ENCODE measurements at regions not wholly inside any gene's neighbourhood (a gene's known extent, or its start where the extent isn't known, plus 50 kb on each side); places are given as distances from the start of the nearest gene placed in this dataset.
A peak's percentile ranks its signal among the peaks of the same experiment; 100 is the strongest.

- DNase-seq = no peak
Measured at GRCh38 chr10:107739951-107740350, 575.4 kb upstream of the SORCS1 start.

- DNase-seq = peak; percentile 38
Measured at GRCh38 chr10:107733328-107734130, 569.0 kb upstream of the SORCS1 start.

DNA sequence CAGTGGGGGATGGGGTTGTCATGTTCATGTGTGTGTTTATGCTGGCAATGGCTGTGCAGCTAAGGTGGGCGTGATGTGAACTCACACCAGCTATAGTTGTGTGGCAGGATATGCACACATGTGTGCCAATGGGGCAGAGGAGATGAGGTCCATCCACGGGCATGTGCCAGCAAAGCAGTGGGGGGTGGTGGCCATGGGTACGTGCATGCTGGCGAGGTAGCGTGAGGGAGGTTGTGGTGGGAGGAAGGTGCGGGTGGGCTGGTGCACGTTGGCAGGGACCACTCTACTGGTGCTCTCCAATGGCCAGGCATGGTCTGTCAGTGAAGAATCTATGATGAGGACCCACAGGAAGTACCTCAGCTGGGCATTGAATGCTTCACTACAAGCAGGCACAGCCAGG, 567.5 kb upstream of the SORCS1 start:
- DNase-seq = no peak

DNA sequence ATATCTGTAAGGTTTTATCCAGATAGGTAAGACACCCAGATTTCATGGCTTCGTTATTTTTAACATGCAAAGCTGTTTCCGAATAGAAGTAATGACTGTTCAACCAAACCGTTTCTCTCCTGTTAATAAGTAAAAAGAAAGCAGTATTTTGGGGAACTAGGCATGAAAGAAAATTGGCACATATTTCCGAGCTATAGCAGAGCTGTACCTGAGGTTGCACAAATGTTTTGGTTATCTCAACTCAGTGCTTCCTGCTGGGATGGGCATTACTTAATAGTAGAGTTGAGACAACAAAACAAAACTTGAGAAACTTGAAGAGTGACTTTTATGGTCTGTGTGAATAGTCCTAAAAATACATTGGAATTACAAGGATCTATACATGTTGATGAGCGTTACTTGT, 564.3 kb upstream of the SORCS1 start:
- DNase-seq = no peak

- DNase-seq = no peak
Measured at GRCh38 chr10:107727767-107728317, 563.3 kb upstream of the SORCS1 start.

GRCh38 chr10:107718864-107719263, 554.4 kb upstream of the SORCS1 start:
- DNase-seq = no peak

DNA sequence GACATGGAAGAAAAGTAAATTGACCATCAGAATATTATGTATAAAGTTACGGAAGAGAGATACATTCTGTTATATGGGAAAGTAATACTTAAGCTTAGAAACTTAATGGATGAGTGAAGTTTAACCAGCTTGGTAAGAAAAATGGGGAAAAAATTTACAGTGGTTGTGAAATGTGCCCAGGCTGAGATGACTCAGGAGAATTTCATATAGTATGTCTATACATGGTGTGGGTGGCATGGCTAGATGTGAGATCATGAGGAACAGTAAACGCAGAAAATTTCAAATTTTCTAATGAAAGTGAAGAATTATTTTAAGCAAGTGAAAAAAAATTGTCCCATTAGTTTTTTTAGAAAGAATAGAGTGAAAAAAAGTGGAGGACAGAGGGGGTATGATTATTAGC, 552.5 kb upstream of the SORCS1 start:
- DNase-seq = no peak

DNA sequence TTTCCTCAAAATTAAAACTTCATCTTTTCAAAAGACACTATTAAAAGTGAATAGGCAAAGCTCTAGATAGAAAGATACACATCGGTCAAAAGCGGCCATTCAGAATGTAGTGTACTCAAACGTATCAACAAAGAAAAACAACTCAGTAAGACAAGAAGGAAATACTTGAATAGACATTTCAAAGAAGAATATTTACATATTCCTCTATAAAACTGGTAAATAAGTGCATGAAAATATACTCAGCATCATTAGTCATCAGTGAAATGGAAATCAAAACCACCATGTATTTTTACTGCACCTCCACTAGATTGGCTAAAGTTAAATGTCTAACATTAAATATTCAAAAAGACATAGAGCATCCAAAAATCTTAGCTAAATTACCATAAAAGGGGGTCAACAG, 551.1 kb upstream of the SORCS1 start:
- DNase-seq = no peak

GRCh38 chr10:107708981-107709380, 544.5 kb upstream of the SORCS1 start:
- DNase-seq = no peak

GRCh38 chr10:107706096-107706725, 541.7 kb upstream of the SORCS1 start:
- DNase-seq = peak; percentile 28

DNA sequence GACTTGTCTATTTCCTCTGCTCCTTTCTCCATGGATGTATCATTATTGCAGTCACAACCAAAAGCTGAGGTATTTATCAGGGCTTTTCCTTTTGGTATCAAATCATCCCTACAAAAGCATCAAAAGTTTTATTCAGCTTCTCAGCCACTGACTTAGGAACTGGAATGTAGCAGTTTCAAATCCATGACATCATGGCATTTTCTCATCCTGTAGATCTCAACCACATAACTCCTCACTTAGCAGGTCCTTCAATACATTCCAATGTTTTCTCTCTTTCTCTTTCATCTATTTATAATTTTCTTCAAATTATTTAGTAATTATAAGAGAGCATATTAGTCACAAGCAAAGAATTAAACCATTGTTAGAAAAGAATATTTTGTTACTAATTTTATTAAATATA, 537.4 kb upstream of the SORCS1 start:
- no peak for DNase-seq

GRCh38 chr10:107692072-107692471, 527.6 kb upstream of the SORCS1 start:
- no peak for DNase-seq

GRCh38 chr10:107689323-107689722, 524.8 kb upstream of the SORCS1 start:
- no peak for DNase-seq

DNA sequence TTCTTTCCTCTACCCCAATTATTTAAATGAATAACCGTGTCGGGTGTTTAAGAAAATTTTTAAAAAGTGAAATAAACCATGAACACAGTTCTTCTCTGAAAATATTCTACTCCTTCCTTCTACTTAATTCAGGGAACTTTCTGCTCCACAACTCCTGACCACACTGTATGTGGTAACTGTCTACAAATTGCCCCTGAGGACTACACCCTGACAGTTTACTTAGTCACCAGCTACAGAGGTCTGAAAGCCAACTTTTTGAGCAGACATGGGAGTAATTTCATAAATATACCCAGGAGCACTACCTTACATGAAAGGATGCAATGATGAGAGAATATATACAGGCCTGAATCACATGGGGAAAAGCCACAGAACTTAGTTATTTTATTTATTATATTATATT, 523.2 kb upstream of the SORCS1 start:
- no peak for DNase-seq

GRCh38 chr10:107686095-107686494, 521.6 kb upstream of the SORCS1 start:
- DNase-seq = no peak

- no peak for DNase-seq
Measured at GRCh38 chr10:107671960-107672359, 507.5 kb upstream of the SORCS1 start.

GRCh38 chr10:107666214-107666613, 501.7 kb upstream of the SORCS1 start:
- no peak for DNase-seq

DNA sequence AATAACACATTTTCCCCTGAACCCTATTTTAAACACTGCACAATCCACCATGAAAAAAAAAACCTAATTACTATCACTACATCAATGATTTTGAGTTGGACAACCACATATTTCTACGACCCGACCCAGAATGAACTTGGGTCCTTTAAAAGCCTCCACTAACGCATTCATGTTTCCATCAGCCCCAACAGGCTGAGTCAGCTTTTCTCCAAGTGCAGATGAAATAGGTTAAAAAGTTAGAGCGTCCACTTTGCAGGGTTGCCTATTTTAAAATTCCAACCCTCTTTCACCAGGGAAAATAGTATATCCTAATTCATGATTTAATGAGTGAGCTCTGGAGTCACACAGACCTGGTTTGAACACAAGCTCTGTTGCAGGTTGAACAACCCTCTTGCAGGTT, 501.0 kb upstream of the SORCS1 start:
- no peak for DNase-seq

- DNase-seq = no peak
Measured at GRCh38 chr10:107657851-107658250, 493.3 kb upstream of the SORCS1 start.

GRCh38 chr10:107656932-107657331, 492.4 kb upstream of the SORCS1 start:
- DNase-seq = no peak

DNA sequence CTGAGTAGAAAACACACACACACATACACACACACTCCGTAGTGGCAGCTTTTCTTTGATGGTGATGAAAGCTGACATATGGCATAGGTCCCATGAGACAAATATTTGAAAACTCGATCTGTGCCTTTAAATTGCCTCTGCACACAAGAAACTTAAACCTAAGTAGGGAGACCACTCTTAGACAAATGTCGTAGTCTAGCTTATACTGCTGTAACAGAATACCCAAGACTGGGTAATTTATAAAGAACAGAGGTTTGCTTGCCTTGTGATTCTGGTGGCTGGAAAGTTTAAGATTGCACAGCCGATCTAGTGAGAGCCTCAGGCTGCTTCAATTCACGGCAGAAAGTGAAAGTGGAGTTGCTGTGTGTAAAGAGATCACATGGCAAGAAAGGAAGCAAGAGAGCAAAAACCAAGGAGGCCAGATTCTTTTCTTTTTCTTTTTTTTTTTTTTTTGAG, 489.4 kb upstream of the SORCS1 start:
- peak; percentile 65 for DNase-seq

DNA sequence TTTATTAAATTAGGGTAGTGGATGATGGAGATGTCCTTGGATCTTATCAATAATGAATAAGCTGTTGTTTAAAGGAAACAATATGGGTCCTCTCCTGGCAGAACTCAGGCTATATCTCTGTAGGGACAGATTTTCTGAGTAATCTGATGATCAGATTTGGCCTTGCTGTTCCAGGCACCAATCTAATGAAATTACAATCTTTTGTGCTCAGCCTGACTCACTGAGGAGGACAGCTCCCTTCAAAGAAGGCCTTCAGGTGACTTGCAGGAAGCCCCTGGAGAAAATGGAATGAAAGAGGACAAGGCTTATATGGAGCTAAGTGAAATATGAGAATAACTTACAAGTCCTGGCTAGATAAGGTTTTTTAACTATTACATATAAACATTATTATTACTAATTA, 486.4 kb upstream of the SORCS1 start:
- DNase-seq = no peak

DNA sequence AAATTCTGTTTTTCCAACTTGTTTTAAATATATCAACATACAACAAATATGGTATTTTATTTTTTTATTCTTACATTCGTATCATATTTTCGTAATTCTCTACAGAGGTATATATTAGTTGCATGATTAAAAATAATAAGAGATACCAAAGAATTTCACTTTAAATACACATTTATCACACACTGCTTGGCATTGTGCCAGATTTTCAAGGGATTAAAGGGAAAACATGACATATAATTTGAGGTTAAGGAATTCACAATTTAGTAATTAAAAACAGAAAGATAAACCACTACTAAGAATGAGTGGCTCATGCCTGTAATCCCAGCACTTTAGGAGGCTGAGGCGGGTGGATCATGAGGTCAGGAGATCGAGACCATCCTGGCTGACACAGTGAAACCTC, 484.7 kb upstream of the SORCS1 start:
- no peak for DNase-seq

DNA sequence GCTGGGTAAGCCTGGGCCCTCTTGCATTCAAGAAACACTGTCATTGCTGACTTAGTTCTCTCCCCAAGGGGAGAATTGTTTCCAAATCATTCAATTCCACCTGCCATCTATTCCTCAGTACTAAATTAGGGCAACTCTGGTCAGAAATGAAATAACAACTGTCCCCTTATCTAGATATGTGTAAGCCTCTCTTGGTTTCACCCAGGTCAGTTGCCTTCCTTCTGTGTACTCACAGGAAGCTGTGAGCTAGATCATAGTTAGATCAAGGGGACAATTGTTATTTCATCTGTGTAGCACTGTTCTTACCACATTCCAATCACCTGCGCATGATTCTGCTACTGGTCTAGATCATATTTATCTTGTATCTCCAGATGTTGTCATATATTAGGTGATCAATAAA, 483.0 kb upstream of the SORCS1 start:
- DNase-seq = no peak
